ENCODE measurements at regions not wholly inside any gene's neighbourhood (a gene's known extent, or its start where the extent isn't known, plus 50 kb on each side); places are given as distances from the start of the nearest gene placed in this dataset.

- no peak for DNase-seq (ENCODE audit: low read depth, low spot score)
These were observed 395.7 kb downstream of the TMEM161B start for GRCh38 chr5:87872986-87873385.

GRCh38 chr5:87868792-87869191, 399.9 kb downstream of the TMEM161B start:
- DNase-seq (ENCODE audit: low read depth, low spot score), result no peak

GRCh38 chr5:87867281-87867680, 401.4 kb downstream of the TMEM161B start:
- DNase-seq (ENCODE audit: low read depth, low spot score), result no peak

GRCh38 chr5:87853541-87853940, 415.1 kb downstream of the TMEM161B start:
- DNase-seq (ENCODE audit: low read depth, low spot score), result no peak

- DNase-seq (ENCODE audit: low read depth, low spot score), result no peak
These were observed 417.0 kb downstream of the TMEM161B start for GRCh38 chr5:87851603-87852002.

- DNase-seq (ENCODE audit: low read depth, low spot score), result no peak
These were observed 417.8 kb downstream of the TMEM161B start for GRCh38 chr5:87850843-87851242.

GRCh38 chr5:87845734-87846133, 422.9 kb downstream of the TMEM161B start:
- no peak for DNase-seq (ENCODE audit: low read depth, low spot score)

GRCh38 chr5:87844866-87845265, 423.8 kb downstream of the TMEM161B start:
- DNase-seq (ENCODE audit: low read depth, low spot score), result no peak

GRCh38 chr5:87844449-87844848, 424.2 kb downstream of the TMEM161B start:
- no peak for DNase-seq (ENCODE audit: low read depth, low spot score)

- no peak for DNase-seq (ENCODE audit: low read depth, low spot score)
These were observed 424.0 kb upstream of the CCNH start for GRCh38 chr5:87836696-87837095.

- DNase-seq (ENCODE audit: low read depth, low spot score), result no peak
These were observed 418.8 kb upstream of the CCNH start for GRCh38 chr5:87831499-87831898.

GRCh38 chr5:87829217-87829551, 416.5 kb upstream of the CCNH start:
- no peak for DNase-seq (ENCODE audit: low read depth, low spot score)

GRCh38 chr5:87828545-87829216, 416.0 kb upstream of the CCNH start:
- DNase-seq (ENCODE audit: low read depth, low spot score), result no peak

- DNase-seq (ENCODE audit: low read depth, low spot score), result no peak
These were observed 414.8 kb upstream of the CCNH start for GRCh38 chr5:87827539-87827938.

- DNase-seq (ENCODE audit: low read depth, low spot score), result no peak
These were observed 413.8 kb upstream of the CCNH start for GRCh38 chr5:87826507-87826906.

- DNase-seq (ENCODE audit: low read depth, low spot score), result no peak
These were observed 412.9 kb upstream of the CCNH start for GRCh38 chr5:87825583-87825982.

GRCh38 chr5:87807783-87808182, 395.1 kb upstream of the CCNH start:
- no peak for DNase-seq (ENCODE audit: low read depth, low spot score)

- no peak for DNase-seq (ENCODE audit: low read depth, low spot score)
These were observed 390.6 kb upstream of the CCNH start for GRCh38 chr5:87803352-87803751.

- no peak for DNase-seq (ENCODE audit: low read depth, low spot score)
These were observed 379.1 kb upstream of the CCNH start for GRCh38 chr5:87791869-87792268.

GRCh38 chr5:87788416-87788815, 375.7 kb upstream of the CCNH start:
- no peak for DNase-seq (ENCODE audit: low read depth, low spot score)

- DNase-seq (ENCODE audit: low read depth, low spot score), result no peak
These were observed 375.0 kb upstream of the CCNH start for GRCh38 chr5:87787625-87788256.

- no peak for DNase-seq (ENCODE audit: low read depth, low spot score)
These were observed 374.4 kb upstream of the CCNH start for GRCh38 chr5:87787086-87787485.

GRCh38 chr5:87786471-87786870, 373.7 kb upstream of the CCNH start:
- DNase-seq (ENCODE audit: low read depth, low spot score), result no peak
